ENCODE measurements at regions not wholly inside any gene's neighbourhood (a gene's known extent, or its start where the extent isn't known, plus 50 kb on each side); places are given as distances from the start of the nearest gene placed in this dataset.

GRCh38 chr12:24530689-24531088 is 418.2 kb downstream of the BCAT1 start:
- POLR2A ChIA-PET: no interaction called here
- DNase-seq (ENCODE audit: extremely low spot score): no peak
- CTCF ChIA-PET: no interaction called here
- no peak for TF ChIP-seq SP1 (IDR thresholded peaks at IDR 0.05)
- no peak for TF ChIP-seq SUZ12 (IDR thresholded peaks at IDR 0.05)
- no peak for TF ChIP-seq NFRKB (IDR thresholded peaks at IDR 0.05)
- no peak for TF ChIP-seq ZNF384 (IDR thresholded peaks at IDR 0.05)
- no peak for TF ChIP-seq CTBP1 (IDR thresholded peaks at IDR 0.05; ENCODE audit: borderline replicate concordance)
- no peak for TF ChIP-seq FOXA1 (IDR thresholded peaks at IDR 0.05)
- no peak for TF ChIP-seq FOXM1 (IDR thresholded peaks at IDR 0.05; ENCODE audit: borderline replicate concordance)
- no peak for TF ChIP-seq LEF1 (IDR thresholded peaks at IDR 0.05; ENCODE audit: borderline replicate concordance)
- TF ChIP-seq L3MBTL2 (conservative IDR thresholded peaks at IDR 0.05): no peak
- TF ChIP-seq BHLHE40 (IDR thresholded peaks at IDR 0.05; ENCODE audit: borderline replicate concordance): no peak
- no peak for TF ChIP-seq ELF4 (IDR thresholded peaks at IDR 0.05)
- no peak for TF ChIP-seq TARDBP (IDR thresholded peaks at IDR 0.05)
- no peak for TF ChIP-seq HDGF (IDR thresholded peaks at IDR 0.05; ENCODE audit: borderline replicate concordance)
- no peak for TF ChIP-seq ARNT (IDR thresholded peaks at IDR 0.05)

- DNase-seq (ENCODE audit: extremely low spot score): no peak
- ChIA-PET POLR2A (no interaction called here), CTCF (no interaction called here)
- TF ChIP-seq FOXM1 (IDR thresholded peaks at IDR 0.05; ENCODE audit: borderline replicate concordance) (no peak), TARDBP (IDR thresholded peaks at IDR 0.05) (no peak), SP1 (IDR thresholded peaks at IDR 0.05) (no peak), FOXA1 (IDR thresholded peaks at IDR 0.05) (no peak), ARNT (IDR thresholded peaks at IDR 0.05) (no peak), L3MBTL2 (conservative IDR thresholded peaks at IDR 0.05) (no peak), CTBP1 (IDR thresholded peaks at IDR 0.05; ENCODE audit: borderline replicate concordance) (no peak), LEF1 (IDR thresholded peaks at IDR 0.05; ENCODE audit: borderline replicate concordance) (no peak), NFRKB (IDR thresholded peaks at IDR 0.05) (no peak), HDGF (IDR thresholded peaks at IDR 0.05; ENCODE audit: borderline replicate concordance) (no peak), BHLHE40 (IDR thresholded peaks at IDR 0.05; ENCODE audit: borderline replicate concordance) (no peak), ZNF384 (IDR thresholded peaks at IDR 0.05) (no peak), ELF4 (IDR thresholded peaks at IDR 0.05) (no peak), FOXK2 (IDR thresholded peaks at IDR 0.05) (no peak), PKNOX1 (IDR thresholded peaks at IDR 0.05) (no peak), SUZ12 (IDR thresholded peaks at IDR 0.05) (no peak)
These were observed 421.8 kb downstream of the BCAT1 start for GRCh38 chr12:24527102-24527501.

- ChIA-PET CTCF (no interaction called here), POLR2A (no interaction called here)
- TF ChIP-seq FOXK2 (IDR thresholded peaks at IDR 0.05): no peak
- TF ChIP-seq BHLHE40 (IDR thresholded peaks at IDR 0.05; ENCODE audit: borderline replicate concordance): no peak
- TF ChIP-seq ZNF384 (IDR thresholded peaks at IDR 0.05): no peak
- no peak for TF ChIP-seq FOXM1 (IDR thresholded peaks at IDR 0.05; ENCODE audit: borderline replicate concordance)
- TF ChIP-seq TARDBP (IDR thresholded peaks at IDR 0.05): no peak
- no peak for TF ChIP-seq L3MBTL2 (conservative IDR thresholded peaks at IDR 0.05)
- TF ChIP-seq CTBP1 (IDR thresholded peaks at IDR 0.05; ENCODE audit: borderline replicate concordance): no peak
- TF ChIP-seq FOXA1 (IDR thresholded peaks at IDR 0.05): no peak
- DNase-seq (ENCODE audit: extremely low spot score): no peak
These were observed 426.2 kb downstream of the BCAT1 start for GRCh38 chr12:24522736-24523135.

- TF ChIP-seq FOXM1 (IDR thresholded peaks at IDR 0.05; ENCODE audit: borderline replicate concordance) (no peak), LEF1 (IDR thresholded peaks at IDR 0.05; ENCODE audit: borderline replicate concordance) (no peak), SP1 (IDR thresholded peaks at IDR 0.05) (no peak), PKNOX1 (IDR thresholded peaks at IDR 0.05) (no peak)
- ChIA-PET CTCF (no interaction called here), POLR2A (no interaction called here)
- DNase-seq (ENCODE audit: extremely low spot score): no peak
These were observed 429.1 kb downstream of the BCAT1 start for GRCh38 chr12:24519759-24520158.

GRCh38 chr12:24517000-24517399 is 431.9 kb downstream of the BCAT1 start:
- CTCF ChIA-PET: no interaction called here
- no peak for DNase-seq (ENCODE audit: extremely low spot score)
- TF ChIP-seq SUZ12 (IDR thresholded peaks at IDR 0.05) (no peak), ZNF384 (IDR thresholded peaks at IDR 0.05) (no peak), BHLHE40 (IDR thresholded peaks at IDR 0.05; ENCODE audit: borderline replicate concordance) (no peak), ARNT (IDR thresholded peaks at IDR 0.05) (no peak), CTBP1 (IDR thresholded peaks at IDR 0.05; ENCODE audit: borderline replicate concordance) (no peak), LEF1 (IDR thresholded peaks at IDR 0.05; ENCODE audit: borderline replicate concordance) (no peak), FOXM1 (IDR thresholded peaks at IDR 0.05; ENCODE audit: borderline replicate concordance) (no peak)
- POLR2A ChIA-PET: no interaction called here

- no peak for DNase-seq (ENCODE audit: extremely low spot score)
- ChIA-PET POLR2A (no interaction called here), CTCF (no interaction called here)
- TF ChIP-seq ARNT (IDR thresholded peaks at IDR 0.05): no peak
- TF ChIP-seq FOXA1 (IDR thresholded peaks at IDR 0.05): no peak
- no peak for TF ChIP-seq CTBP1 (IDR thresholded peaks at IDR 0.05; ENCODE audit: borderline replicate concordance)
- TF ChIP-seq TARDBP (IDR thresholded peaks at IDR 0.05): no peak
- no peak for TF ChIP-seq BHLHE40 (IDR thresholded peaks at IDR 0.05; ENCODE audit: borderline replicate concordance)
- no peak for TF ChIP-seq SP1 (IDR thresholded peaks at IDR 0.05)
- TF ChIP-seq ELF4 (IDR thresholded peaks at IDR 0.05): no peak
- TF ChIP-seq L3MBTL2 (conservative IDR thresholded peaks at IDR 0.05): no peak
- TF ChIP-seq NFRKB (IDR thresholded peaks at IDR 0.05): no peak
- TF ChIP-seq FOXK2 (IDR thresholded peaks at IDR 0.05): no peak
These were observed 438.2 kb downstream of the BCAT1 start for GRCh38 chr12:24510581-24511125.

GRCh38 chr12:24507827-24508226 is 441.1 kb downstream of the BCAT1 start:
- DNase-seq (ENCODE audit: extremely low spot score): no peak
- ChIA-PET CTCF (no interaction called here), POLR2A (no interaction called here)
- TF ChIP-seq LEF1 (IDR thresholded peaks at IDR 0.05; ENCODE audit: borderline replicate concordance) (no peak), ELF4 (IDR thresholded peaks at IDR 0.05) (no peak), BHLHE40 (IDR thresholded peaks at IDR 0.05; ENCODE audit: borderline replicate concordance) (no peak), HDGF (IDR thresholded peaks at IDR 0.05; ENCODE audit: borderline replicate concordance) (no peak), SUZ12 (IDR thresholded peaks at IDR 0.05) (no peak), NFRKB (IDR thresholded peaks at IDR 0.05) (no peak), TARDBP (IDR thresholded peaks at IDR 0.05) (no peak), ZNF384 (IDR thresholded peaks at IDR 0.05) (no peak), L3MBTL2 (conservative IDR thresholded peaks at IDR 0.05) (no peak), CTBP1 (IDR thresholded peaks at IDR 0.05; ENCODE audit: borderline replicate concordance) (no peak), ARNT (IDR thresholded peaks at IDR 0.05) (no peak), SP1 (IDR thresholded peaks at IDR 0.05) (no peak), PKNOX1 (IDR thresholded peaks at IDR 0.05) (no peak), FOXM1 (IDR thresholded peaks at IDR 0.05; ENCODE audit: borderline replicate concordance) (no peak), FOXA1 (IDR thresholded peaks at IDR 0.05) (no peak), FOXK2 (IDR thresholded peaks at IDR 0.05) (no peak)
